OCI-LY7 (cell line): ENCODE measurements at regions not wholly inside any gene's neighbourhood (a gene's known extent, or its start where the extent isn't known, plus 50 kb on each side); places are given as distances from the start of the nearest gene placed in this dataset.

Experiments
- CTCF ChIP-seq: fragments of 200-600 bp; sonication (generic); conservative IDR thresholded peaks from 2 replicates; pipeline ENCODE4 v1.5.1; 2014; ENCODE audit warnings: mild to moderate bottlenecking, antibody characterized with exemption, low read length, moderate library complexity, mixed read lengths
- EZH2phosphoT487 ChIP-seq: fragments of 200-600 bp; sonication (generic); IDR thresholded peaks from 2 replicates; pipeline ENCODE4 v1.6.1; 2018; ENCODE audit warnings: low read depth, borderline replicate concordance, mild to moderate bottlenecking, mixed run types, antibody characterized with exemption, low read length, moderate library complexity, mixed read lengths

GRCh38 chr6:134438837-134439236 lies 120.9 kb upstream of the SGK1 start:
- TF ChIP-seq CTCF = no peak
- TF ChIP-seq EZH2phosphoT487 = no peak
